ENCODE measurements at regions not wholly inside any gene's neighbourhood (a gene's known extent, or its start where the extent isn't known, plus 50 kb on each side); places are given as distances from the start of the nearest gene placed in this dataset.
"Not testable (repeated sequence)": the region's sequence is repeated elsewhere in the genome, so short reads cannot be mapped to it uniquely, and the experiment has no call there.

GRCh38 chr2:12008425-12009061 lies 262.1 kb downstream of the LPIN1 start:
- in situ Hi-C loops (cut with HindIII; ENCODE audit: low sequenced_read_pairs) = no loop called here

GRCh38 chr2:12009323-12009905 lies 263.0 kb downstream of the LPIN1 start:
- no peak for DNase-seq (ENCODE audit: low spot score)
- in situ Hi-C loops (cut with HindIII; ENCODE audit: low sequenced_read_pairs) = no loop called here

More at GRCh38 chr2:12008425-12009061, 262.1 kb downstream of the LPIN1 start:
- no peak for DNase-seq (ENCODE audit: low spot score)

DNA sequence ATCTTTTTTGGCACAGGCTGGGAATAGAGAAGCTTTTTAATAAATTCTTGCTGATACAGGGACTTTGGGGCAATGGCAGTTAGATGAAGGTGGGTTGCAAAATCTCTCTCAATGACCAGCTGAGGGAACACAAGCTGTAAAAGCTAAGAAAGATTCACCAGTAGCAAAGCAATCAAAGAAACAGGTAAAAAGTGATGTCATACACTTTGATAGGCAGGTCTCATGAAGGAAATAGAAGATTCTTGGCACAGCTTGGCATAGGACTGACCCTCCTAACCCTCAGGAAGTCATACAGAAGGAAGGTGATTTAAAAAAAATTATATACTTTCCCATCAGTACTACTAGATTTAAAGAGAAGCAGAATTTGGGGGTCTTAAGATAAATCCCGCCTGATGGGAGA lies 263.6 kb downstream of the LPIN1 start:
- in situ Hi-C loops (cut with HindIII; ENCODE audit: low sequenced_read_pairs) = no loop called here
- DNase-seq (ENCODE audit: low spot score) = no peak

DNA sequence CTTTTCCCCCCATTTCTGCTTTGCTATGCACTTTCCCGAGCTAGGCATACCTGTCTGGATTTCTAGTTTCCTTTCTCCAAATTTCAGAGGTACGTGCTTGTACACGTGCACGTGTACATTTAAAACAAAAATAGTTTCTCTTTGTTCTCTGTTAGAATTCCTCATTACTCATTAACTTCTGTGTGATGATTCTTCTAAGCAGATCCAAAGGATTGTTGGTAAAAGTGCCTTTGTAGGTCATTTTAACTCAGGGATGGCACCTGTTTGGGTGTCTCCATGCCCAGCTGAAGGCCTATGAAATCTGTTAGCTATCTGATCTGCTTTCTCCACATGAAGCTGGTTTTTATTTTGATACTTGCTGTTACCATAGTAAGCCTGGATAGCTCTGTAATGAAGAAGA lies 264.3 kb downstream of the LPIN1 start:
- DNase-seq (ENCODE audit: low spot score) = no peak
- in situ Hi-C loops (cut with HindIII; ENCODE audit: low sequenced_read_pairs) = no loop called here

GRCh38 chr2:12014088-12014960 lies 267.9 kb downstream of the LPIN1 start:
- in situ Hi-C loops (cut with HindIII; ENCODE audit: low sequenced_read_pairs) = no loop called here
- no peak for DNase-seq (ENCODE audit: low spot score)

DNA sequence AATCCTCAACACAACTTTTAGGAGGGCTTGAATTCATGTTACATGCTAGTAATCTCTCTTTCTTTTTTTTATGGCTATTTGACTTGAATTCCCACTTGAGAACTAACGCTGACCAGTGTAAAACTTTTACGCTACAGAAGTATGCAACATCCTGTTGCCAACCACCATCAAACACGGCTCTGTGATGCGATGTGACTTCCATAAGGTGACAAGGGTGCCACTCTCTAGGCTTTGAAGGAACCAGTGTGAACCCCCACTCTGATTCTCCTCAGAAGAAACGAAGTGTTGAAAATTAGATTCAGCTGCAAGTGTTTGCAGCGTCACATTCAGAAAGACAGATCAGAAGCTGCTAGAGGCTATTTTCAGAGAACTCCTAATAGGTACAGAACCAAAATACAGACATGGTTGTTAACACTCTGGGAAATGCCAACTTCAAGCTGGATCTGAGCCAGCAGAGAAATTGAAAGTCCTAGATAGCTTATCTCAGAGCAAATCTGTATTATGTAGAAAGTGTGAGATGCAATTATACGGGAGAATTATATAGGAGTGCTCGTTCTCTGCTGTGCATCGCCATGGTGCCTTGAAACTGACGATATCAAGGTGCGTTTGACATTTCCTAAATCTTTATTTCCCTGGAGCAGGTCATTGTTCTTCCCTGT lies 271.2 kb downstream of the LPIN1 start:
- DNase-seq (ENCODE audit: low spot score) = no peak
- in situ Hi-C loops (cut with HindIII; ENCODE audit: low sequenced_read_pairs) = no loop called here

DNA sequence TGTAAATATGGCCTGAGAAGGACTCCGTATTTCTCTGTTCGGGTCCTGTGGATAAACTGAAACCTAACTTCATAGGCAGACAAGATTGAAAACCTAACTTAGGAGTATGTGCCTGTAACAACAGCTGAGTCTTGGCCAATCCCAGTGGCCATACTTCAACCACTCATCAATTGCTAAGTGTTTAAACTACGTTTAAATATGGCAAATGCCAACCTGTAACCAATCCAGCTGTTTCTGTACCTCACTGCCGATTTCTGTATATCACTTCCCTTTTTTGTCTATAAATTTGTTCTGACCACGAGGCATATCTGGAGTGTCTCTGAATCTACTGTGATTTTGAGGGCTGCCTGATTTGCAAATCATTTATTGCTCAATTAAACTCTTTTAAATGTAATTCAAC lies 272.3 kb downstream of the LPIN1 start:
- DNase-seq (ENCODE audit: low spot score); in situ Hi-C loops (cut with HindIII; ENCODE audit: low sequenced_read_pairs): not testable (repeated sequence)

- DNase-seq (ENCODE audit: low spot score) = no peak
- in situ Hi-C loops (cut with HindIII; ENCODE audit: low sequenced_read_pairs) = no loop called here
These were observed 274.5 kb downstream of the LPIN1 start for GRCh38 chr2:12020833-12021469.

GRCh38 chr2:12024197-12024907 lies 277.9 kb downstream of the LPIN1 start:
- in situ Hi-C loops (cut with HindIII; ENCODE audit: low sequenced_read_pairs); DNase-seq (ENCODE audit: low spot score): not testable (repeated sequence)

DNA sequence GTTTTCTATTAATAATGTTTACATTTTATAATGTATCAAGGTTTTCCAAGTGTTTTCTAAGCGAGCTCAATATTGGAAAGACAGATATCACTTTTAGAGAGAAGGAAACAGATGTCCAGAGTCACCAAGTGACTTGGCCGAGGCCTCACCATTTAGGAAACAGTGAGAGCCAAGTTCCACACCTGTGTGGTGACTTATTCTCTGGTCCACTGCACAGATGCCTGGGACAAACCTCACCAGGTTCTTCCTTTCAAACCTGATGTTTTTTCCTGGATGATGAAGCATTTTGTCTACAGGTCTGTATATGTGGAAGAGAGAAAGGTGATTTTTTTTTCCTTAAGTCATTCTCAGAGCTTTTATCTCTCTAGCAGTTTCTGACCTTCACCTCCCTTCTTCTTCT lies 280.7 kb downstream of the LPIN1 start:
- DNase-seq (ENCODE audit: low spot score) = no peak
- in situ Hi-C loops (cut with HindIII; ENCODE audit: low sequenced_read_pairs) = no loop called here

- in situ Hi-C loops (cut with HindIII; ENCODE audit: low sequenced_read_pairs) = no loop called here
These were observed 285.4 kb downstream of the LPIN1 start for GRCh38 chr2:12031866-12032265.

GRCh38 chr2:12032398-12032797 lies 286.0 kb downstream of the LPIN1 start:
- in situ Hi-C loops (cut with HindIII; ENCODE audit: low sequenced_read_pairs) = no loop called here
- no peak for DNase-seq (ENCODE audit: low spot score)

More at GRCh38 chr2:12031866-12032265, 285.4 kb downstream of the LPIN1 start:
- DNase-seq (ENCODE audit: low spot score) = no peak

- in situ Hi-C loops (cut with HindIII; ENCODE audit: low sequenced_read_pairs) = no loop called here
- DNase-seq (ENCODE audit: low spot score) = no peak
These were observed 286.5 kb downstream of the LPIN1 start for GRCh38 chr2:12032975-12033374.

DNA sequence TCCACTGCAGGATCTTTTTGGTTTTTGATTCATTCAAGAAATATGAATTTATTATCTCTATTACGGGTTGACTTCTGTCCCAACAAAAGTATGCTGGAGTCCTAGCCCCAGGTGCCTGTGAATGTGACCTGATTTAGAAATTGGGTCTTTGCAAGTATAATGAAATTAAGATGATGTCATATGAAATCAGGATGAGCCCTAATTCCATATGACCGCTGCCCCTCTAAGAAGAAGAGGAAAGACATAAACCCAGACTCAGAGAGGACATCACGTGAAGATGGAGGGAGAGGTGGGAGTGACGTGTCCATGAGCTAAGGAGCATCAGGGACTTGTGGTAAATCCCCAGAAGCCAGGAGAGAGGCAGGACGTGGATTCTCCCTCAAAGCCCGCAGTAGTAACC lies 287.1 kb downstream of the LPIN1 start:
- DNase-seq (ENCODE audit: low spot score) = no peak
- in situ Hi-C loops (cut with HindIII; ENCODE audit: low sequenced_read_pairs) = no loop called here

DNA sequence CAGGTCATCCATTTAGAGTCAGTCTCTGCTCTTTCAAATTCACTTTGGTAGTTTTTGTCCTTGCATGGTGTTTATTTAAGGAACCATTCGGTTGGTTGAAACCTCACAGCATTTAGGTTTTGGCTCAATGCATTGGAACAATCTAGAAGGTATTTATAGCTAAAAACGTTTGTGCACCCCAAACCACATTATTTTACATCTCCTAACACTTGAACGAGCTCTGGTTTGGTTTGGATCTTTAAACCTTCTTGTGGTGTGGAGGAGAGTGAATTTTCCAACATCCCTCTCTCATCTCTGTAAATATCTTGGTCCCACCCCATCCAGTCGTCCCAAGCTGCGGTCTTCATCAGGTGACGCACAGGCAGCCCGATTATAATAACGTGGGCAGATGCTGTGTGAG lies 287.9 kb downstream of the LPIN1 start:
- in situ Hi-C loops (cut with HindIII; ENCODE audit: low sequenced_read_pairs) = no loop called here
- no peak for DNase-seq (ENCODE audit: low spot score)

GRCh38 chr2:12035029-12035720 lies 288.7 kb downstream of the LPIN1 start:
- no peak for DNase-seq (ENCODE audit: low spot score)
- in situ Hi-C loops (cut with HindIII; ENCODE audit: low sequenced_read_pairs) = no loop called here

DNA sequence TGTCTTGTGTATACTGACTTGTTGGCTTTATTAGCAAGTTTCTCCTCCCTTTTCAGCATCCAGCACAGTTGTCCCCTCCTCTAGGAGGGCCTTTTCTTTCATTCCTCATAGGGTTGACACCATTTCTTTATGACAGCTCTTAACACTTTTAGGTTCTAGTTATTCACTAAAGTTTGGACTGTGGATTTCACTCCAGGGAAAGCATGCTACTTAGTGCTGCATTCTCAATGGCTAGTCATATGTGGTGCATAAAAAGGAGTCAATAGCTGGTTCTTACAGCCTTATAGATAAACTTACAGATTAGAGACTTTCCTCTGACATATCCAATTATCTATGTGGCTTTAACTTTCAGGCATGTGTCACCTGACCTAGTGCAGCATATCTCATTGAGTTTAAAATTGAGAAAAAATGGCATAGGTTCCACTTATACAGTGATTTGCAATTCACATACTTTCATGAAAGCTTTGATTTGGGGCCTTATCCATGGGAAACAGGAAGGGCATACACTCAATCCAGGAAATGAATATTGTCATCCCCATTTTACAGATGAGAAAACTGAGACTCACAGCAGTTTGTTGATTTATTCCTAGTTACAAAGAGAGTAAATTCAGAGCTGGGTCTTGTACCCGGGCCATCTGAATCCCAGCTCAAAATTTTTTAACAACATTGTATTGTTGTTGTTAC lies 289.7 kb downstream of the LPIN1 start:
- no peak for DNase-seq (ENCODE audit: low spot score)
- in situ Hi-C loops (cut with HindIII; ENCODE audit: low sequenced_read_pairs) = no loop called here

- in situ Hi-C loops (cut with HindIII; ENCODE audit: low sequenced_read_pairs) = no loop called here
- no peak for DNase-seq (ENCODE audit: low spot score)
These were observed 290.2 kb downstream of the LPIN1 start for GRCh38 chr2:12036640-12036983.

Data from G401 (cell line).